ENCODE measurements at regions not wholly inside any gene's neighbourhood (a gene's known extent, or its start where the extent isn't known, plus 50 kb on each side); places are given as distances from the start of the nearest gene placed in this dataset.

- TF ChIP-seq CTCF (IDR thresholded peaks at IDR 0.05; ENCODE audit: low read length) (no peak), EZH2 (IDR thresholded peaks at IDR 0.05; ENCODE audit: borderline replicate concordance, low read length) (no peak)
Observed at GRCh38 chr5:68960961-68961360, 132.9 kb upstream of the SLC30A5 start.
